ENCODE measurements at regions not wholly inside any gene's neighbourhood (a gene's known extent, or its start where the extent isn't known, plus 50 kb on each side); places are given as distances from the start of the nearest gene placed in this dataset.

DNA sequence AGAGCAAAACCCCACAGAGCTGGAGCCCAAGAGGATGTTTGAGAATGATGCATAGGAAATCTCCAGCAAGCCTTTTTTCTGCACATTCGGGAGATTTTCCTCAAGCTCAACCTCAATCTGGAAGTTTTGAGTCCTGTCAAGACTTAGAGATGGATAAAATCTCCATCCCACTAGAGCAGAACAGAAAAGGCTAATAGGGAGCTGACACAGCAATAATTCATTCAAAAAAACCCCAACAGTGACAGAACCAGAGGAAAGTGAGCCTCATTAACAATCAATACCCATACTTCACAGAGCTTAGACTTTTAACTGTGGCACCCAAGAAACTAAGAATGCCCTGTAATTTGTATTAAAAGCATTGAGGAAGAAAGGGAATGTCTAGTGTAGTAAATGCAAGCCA is 115.9 kb upstream of the BDNF start:
- no peak for DNase-seq (ENCODE audit: low read depth)
- H3K4me3 ChIP-seq (ENCODE audit: low read depth, low read length): no peak overlapping the region
- in situ Hi-C loops (cut with HindIII; ENCODE audit: low sequenced_read_pairs): no loop called here
- TF ChIP-seq, protein P1, sequence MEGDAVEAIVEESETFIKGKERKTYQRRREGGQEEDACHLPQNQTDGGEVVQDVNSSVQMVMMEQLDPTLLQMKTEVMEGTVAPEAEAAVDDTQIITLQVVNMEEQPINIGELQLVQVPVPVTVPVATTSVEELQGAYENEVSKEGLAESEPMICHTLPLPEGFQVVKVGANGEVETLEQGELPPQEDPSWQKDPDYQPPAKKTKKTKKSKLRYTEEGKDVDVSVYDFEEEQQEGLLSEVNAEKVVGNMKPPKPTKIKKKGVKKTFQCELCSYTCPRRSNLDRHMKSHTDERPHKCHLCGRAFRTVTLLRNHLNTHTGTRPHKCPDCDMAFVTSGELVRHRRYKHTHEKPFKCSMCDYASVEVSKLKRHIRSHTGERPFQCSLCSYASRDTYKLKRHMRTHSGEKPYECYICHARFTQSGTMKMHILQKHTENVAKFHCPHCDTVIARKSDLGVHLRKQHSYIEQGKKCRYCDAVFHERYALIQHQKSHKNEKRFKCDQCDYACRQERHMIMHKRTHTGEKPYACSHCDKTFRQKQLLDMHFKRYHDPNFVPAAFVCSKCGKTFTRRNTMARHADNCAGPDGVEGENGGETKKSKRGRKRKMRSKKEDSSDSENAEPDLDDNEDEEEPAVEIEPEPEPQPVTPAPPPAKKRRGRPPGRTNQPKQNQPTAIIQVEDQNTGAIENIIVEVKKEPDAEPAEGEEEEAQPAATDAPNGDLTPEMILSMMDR (IDR thresholded peaks at IDR 0.05; ENCODE audit: low read depth, low read length, missing control alignments): no peak

DNA sequence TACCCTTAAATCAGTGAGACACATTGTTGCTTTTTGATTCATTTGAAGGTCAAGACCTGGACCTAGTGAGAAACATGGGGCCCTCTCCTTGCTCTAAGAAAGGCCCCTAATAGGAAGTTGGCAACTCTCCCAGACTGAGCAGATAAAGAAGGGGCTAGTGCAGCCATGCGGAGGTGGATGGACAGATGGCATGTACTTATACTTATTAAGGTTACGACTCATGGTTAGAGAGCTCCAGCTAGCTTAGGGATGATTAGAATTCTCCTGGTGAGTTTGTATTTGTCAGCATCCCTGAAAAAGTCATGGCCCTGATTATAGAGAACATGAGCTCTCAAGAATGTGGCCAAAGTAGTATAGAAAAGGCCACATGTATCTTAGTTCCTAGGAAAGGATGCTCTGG is 112.1 kb upstream of the BDNF start:
- TF ChIP-seq, protein P1 (IDR thresholded peaks at IDR 0.05; ENCODE audit: low read depth, low read length, missing control alignments): no peak
- no peak overlapping the region for H3K4me3 ChIP-seq (ENCODE audit: low read depth, low read length)
- DNase-seq (ENCODE audit: low read depth): no peak
- in situ Hi-C loops (cut with HindIII; ENCODE audit: low sequenced_read_pairs): no loop called here

DNA sequence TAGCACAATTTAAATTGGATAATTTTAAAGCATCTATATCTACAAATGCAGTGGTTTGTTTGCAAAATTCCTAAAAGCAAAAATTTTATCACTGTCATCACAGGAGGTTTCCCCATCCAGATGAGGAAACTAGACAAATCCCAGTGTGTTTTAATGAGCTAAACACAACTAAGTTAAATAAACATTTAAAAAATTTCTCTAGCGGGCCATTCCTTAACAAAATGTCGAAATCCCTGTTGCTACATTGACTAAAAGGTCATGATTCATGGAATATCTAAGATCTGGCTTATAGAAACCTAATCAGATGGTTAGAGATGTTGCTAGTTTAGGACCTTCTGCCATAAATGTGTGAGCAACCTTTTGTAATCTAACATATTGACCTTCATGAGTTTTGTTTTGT is 107.3 kb upstream of the BDNF start:
- TF ChIP-seq, protein P1 (IDR thresholded peaks at IDR 0.05; ENCODE audit: low read depth, low read length, missing control alignments): no peak
- DNase-seq (ENCODE audit: low read depth): no peak
- H3K4me3 ChIP-seq (ENCODE audit: low read depth, low read length): no peak overlapping the region
- in situ Hi-C loops (cut with HindIII; ENCODE audit: low sequenced_read_pairs): loop anchor here (5.0 kb wide), 1 partner anchor 45 kb away; no protein-coding TSS in a partner anchor

DNA sequence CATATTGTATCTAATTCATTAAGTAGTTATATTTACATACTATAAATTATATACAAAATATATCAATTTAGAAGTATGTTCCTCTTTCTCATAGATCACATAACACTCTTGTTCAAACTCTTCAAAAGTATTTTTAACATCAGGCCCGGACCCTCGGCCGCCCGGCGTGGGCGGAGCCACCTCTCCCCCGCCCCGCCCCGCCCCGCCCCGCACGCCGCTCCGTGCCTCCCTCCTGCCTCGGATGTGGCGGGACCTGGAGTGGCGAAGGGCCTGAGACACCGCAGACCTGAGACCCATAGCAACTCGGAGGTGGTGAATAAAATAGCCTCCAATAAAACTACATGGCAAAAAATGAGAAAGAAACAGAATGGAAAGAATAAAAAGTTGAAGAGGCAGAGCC is 105.9 kb upstream of the BDNF start:
- TF ChIP-seq, protein P1 (IDR thresholded peaks at IDR 0.05; ENCODE audit: low read depth, low read length, missing control alignments): no peak
- no peak overlapping the region for H3K4me3 ChIP-seq (ENCODE audit: low read depth, low read length)
- no peak for DNase-seq (ENCODE audit: low read depth)
- in situ Hi-C loops (cut with HindIII; ENCODE audit: low sequenced_read_pairs): loop anchor here (5.0 kb wide), 1 partner anchor 46 kb away; no protein-coding TSS in a partner anchor

DNA sequence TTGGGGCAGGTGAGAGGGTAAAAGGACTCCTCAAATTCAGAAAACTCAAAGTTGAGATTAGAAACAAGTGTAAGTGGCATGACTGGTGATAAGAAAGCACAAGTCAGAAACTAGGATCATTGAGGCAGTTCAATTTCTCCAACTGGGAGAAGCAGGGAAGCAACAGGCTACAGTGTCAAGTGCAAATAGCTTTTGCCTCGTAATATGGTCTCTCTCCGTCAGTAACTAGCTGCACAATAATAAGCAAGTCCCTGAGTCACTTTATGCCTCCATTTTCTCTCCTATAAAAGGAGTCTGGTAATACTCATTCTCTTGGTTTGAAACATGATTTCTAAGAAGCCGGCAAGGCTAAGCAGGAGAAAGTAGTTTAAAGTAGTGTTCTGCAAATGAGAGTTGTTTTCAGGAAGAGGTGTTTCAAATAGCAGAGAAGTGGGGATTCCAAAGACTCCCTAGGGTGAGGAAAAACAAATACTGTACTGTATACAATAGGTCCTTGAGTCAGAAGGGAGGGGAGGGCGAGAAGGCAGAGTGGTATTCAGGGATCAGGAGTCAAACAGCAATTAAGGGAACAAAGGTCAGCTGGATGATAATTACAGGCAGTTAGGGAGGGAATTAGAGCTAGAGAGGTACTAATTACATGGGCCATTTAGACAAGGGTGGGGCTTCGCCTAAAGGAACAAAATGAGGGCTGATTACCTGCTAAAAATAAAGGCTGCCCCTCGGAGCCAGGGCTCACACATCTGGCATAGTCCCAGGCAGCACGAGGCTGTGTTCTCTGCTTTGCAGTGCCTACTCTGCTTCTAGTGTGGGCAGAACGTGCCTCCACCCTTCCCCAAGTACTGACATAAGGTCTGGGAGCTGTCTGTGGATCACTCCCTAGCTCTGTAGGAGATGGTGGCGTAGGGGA is 96.0 kb upstream of the BDNF start:
- in situ Hi-C loops (cut with HindIII; ENCODE audit: low sequenced_read_pairs): no loop called here
- DNase-seq (ENCODE audit: low read depth): no peak
- H3K4me3 ChIP-seq (ENCODE audit: low read depth, low read length): no peak overlapping the region
- TF ChIP-seq, protein P1 (IDR thresholded peaks at IDR 0.05; ENCODE audit: low read depth, low read length, missing control alignments): no peak

DNA sequence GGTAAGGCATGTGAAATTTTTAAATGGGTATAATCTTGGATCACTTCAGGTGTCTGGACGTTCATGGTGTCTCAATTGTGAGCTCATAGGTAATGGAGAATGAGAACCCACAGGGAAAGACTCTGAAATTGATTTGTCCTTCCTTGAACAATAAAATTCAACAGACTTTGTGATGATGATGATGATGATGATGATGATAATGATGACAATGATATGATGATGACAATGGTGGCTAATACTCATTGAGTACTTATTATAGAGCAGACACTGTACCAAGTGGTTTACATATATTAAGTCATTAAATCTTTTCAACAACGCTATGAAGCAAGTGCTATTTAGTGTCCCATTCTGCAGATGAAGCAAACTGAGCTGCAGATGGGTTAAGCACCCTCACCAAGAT is 86.6 kb upstream of the BDNF start:
- in situ Hi-C loops (cut with HindIII; ENCODE audit: low sequenced_read_pairs): no loop called here
- TF ChIP-seq, protein P1 (IDR thresholded peaks at IDR 0.05; ENCODE audit: low read depth, low read length, missing control alignments): no peak
- DNase-seq (ENCODE audit: low read depth): no peak
- H3K4me3 ChIP-seq (ENCODE audit: low read depth, low read length): no peak overlapping the region
